ENCODE measurements at regions not wholly inside any gene's neighbourhood (a gene's known extent, or its start where the extent isn't known, plus 50 kb on each side); places are given as distances from the start of the nearest gene placed in this dataset.

DNA sequence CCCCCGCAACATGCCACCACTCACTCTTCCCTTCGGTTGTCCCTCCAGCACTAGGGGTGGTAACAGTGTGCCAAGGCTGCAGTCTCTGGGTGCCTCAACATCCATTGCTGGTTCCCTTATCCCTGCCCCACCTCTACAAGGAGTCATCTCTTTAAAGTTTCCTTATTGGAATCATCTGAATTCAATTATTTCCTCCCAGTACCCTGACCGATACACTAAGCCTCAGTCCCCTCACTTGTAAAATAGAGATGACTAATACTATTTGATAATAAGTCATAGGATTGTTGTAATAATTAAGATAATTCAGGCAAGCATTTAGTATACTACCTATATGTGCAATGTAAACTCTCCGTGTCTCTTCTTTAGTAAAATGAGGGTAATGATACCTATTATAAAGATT is 352.5 kb downstream of the ENC1 start:
- TF ChIP-seq, protein P1, sequence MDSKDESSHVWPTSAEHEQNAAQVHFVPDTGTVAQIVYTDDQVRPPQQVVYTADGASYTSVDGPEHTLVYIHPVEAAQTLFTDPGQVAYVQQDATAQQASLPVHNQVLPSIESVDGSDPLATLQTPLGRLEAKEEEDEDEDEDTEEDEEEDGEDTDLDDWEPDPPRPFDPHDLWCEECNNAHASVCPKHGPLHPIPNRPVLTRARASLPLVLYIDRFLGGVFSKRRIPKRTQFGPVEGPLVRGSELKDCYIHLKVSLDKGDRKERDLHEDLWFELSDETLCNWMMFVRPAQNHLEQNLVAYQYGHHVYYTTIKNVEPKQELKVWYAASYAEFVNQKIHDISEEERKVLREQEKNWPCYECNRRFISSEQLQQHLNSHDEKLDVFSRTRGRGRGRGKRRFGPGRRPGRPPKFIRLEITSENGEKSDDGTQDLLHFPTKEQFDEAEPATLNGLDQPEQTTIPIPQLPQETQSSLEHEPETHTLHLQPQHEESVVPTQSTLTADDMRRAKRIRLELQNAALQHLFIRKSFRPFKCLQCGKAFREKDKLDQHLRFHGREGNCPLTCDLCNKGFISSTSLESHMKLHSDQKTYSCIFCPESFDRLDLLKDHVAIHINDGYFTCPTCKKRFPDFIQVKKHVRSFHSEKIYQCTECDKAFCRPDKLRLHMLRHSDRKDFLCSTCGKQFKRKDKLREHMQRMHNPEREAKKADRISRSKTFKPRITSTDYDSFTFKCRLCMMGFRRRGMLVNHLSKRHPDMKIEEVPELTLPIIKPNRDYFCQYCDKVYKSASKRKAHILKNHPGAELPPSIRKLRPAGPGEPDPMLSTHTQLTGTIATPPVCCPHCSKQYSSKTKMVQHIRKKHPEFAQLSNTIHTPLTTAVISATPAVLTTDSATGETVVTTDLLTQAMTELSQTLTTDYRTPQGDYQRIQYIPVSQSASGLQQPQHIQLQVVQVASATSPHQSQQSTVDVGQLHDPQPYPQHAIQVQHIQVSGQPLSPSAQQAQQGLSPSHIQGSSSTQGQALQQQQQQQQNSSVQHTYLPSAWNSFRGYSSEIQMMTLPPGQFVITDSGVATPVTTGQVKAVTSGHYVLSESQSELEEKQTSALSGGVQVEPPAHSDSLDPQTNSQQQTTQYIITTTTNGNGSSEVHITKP (tag by site-specific recombination; IDR thresholded peaks at IDR 0.05) = no peak
- TF ChIP-seq ZNF280D (tag by site-specific recombination; IDR thresholded peaks at IDR 0.05) = no peak
- TF ChIP-seq ZNF626 (tag by site-specific recombination; IDR thresholded peaks at IDR 0.05) = no peak
- TF ChIP-seq CTCF (tag by site-specific recombination; IDR thresholded peaks at IDR 0.05) = no peak
- TF ChIP-seq ZNF777 (tag by site-specific recombination; IDR thresholded peaks at IDR 0.05; ENCODE audit: borderline replicate concordance) = no peak

Data from HEK293 (cell line).